NCI-H1105 treated with DMSO at 0.1 percent for 48 hours (cell line): ENCODE measurements at regions not wholly inside any gene's neighbourhood (a gene's known extent, or its start where the extent isn't known, plus 50 kb on each side); places are given as distances from the start of the nearest gene placed in this dataset.
A peak's percentile ranks its signal among the peaks of the same experiment; 100 is the strongest.
"Not testable (repeated sequence)": the region's sequence is repeated elsewhere in the genome, so short reads cannot be mapped to it uniquely, and the experiment has no call there.

Experiments
- DNase-seq: peaks from one replicate; lab custom pipeline; 2025; lab: John Stamatoyannopoulos, UW

DNA sequence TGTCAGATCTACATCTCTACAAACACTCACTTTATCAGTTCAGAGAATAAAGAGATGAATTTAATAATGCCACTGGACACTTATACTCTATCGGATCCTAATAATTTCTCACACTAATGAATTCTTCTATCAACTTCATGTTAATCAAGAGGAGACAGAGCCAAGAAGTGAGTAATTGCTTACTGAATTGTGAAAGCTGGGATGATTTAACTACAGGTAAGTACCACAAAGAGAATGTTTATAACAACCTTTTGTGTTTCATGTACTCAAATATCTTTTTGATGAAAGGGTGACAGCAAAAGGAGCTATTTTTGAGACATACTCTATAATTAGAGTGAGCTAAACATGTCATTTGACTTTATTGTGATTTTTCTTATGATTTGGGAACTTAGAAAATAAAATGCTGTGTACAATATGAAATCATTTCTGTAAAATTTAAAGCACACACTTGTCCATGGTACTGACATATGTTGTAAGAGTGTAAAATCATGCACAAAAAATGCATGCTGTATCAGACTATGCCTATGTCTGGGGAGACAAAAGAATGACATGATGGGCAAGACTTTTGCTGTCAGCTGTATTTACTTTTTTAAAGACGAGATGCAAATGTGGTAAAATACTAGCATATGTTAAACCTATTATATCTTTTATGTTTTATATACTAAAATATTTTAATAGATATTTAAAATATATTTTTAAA, 361.2 kb downstream of the CCER1 start:
- DNase-seq: no peak

- DNase-seq: no peak
Measured at GRCh38 chr12:90589956-90590355, 365.0 kb downstream of the CCER1 start.

DNA sequence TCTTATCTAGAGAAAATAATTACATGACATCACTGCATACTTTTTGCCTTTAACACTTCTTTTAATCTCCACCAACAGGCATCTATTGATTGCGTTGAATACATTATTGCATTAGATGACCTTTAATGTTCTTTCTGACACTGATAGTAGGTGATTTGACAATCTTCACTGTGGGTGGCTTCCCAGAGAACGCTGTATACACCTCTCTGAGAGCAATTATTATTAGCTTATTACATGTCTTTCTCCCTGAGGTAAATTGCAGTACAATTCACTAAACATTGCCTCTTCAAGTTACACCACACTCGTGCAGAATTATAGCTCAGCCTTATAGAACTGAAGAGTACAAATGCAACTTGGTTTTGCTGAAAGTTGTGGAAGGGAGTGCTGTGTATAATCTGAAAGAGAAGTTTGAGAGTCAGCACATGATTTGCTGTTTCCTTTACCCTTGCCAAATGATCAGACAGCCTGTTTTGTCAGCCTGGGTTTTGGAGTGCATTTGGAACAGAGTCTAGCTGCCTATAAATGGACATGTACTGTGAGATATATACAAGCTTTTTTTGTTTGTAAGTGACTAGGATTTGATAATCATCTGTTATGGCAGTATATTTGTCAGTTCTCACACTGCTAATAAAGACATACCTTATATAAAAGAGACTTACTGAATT, 369.2 kb downstream of the CCER1 start:
- no peak for DNase-seq

DNA sequence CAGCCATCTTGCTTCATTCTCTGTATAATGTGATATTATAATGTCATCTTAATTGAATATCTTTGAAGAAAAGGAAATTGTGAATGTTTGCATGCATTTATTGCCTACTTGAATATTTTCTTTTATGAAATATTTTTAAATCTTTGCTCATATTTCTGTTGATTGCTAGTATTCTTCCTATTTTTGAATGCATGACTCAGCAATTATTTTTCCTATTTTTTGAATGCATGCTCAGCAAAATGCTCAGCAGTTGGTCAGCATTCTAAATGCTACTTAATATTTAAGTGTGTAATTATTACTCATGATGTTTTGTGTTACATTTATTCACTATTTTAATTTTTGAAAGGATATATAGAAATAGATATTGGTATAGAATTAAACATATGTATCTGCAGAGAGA, 378.3 kb downstream of the CCER1 start:
- no peak for DNase-seq

DNA sequence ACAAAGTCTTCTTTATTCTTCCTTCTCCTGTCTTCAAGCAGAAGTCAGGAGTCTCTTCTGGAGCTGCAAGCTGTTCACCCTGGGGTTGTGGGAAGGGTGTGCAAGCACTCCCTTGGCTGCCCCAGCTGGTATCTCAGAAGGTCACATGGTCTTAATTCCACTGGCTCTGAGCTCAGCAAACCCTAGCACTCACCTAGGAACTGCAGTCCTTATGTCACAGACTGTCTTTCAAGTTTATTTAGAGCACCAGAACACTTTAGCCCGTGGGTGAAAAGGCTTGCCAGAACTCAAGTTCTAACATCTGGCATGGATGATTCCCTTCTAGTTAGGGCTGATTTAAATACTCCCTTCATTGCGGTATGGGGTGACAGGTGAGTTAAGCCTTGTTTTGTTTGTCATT, 379.0 kb downstream of the CCER1 start:
- DNase-seq: no peak

- DNase-seq: peak; percentile 9
Measured at GRCh38 chr12:90574676-90575075, 380.3 kb downstream of the CCER1 start.

DNA sequence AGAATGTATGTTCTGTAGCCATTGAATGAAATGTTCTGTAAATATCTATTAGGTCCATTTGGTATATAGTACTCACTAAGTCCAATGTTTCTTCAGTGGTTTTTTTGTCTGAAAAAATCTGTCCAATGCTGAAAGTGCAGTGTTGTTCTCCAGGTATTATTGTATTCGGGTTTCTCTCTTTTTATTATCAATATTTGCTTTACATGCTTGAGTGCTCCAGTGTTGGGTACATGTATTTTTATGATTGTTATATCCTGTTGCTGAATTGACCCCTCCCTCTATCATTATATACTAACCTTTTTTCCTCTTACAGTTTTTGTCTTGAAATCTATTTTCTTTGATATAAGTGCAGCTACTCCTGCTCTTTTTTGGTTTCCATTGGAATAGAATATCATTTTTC, 382.2 kb downstream of the CCER1 start:
- DNase-seq: no peak

GRCh38 chr12:90569685-90570084, 385.3 kb downstream of the CCER1 start:
- DNase-seq: no peak

- DNase-seq: no peak
Measured at GRCh38 chr12:90562671-90563070, 392.3 kb downstream of the CCER1 start.

DNA sequence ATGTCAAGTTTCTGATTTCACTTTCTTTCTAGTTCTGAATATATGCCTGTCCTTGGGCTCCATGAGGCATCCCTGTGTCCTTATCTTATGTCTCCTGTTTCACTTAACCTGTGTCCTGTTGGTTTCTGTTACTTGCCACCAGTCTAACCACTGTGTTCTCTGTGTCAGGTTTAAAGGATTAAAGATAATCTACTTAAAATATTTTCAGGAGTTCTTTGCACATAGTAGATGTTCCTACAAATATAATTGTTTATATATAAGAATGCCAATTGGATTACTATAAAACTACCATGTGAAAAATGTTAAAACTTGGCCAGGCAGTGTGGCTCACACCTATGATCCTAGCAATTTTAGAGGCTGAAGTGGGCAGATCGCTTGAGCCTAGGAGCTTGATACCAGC, 406.4 kb downstream of the CCER1 start:
- DNase-seq: no peak

DNA sequence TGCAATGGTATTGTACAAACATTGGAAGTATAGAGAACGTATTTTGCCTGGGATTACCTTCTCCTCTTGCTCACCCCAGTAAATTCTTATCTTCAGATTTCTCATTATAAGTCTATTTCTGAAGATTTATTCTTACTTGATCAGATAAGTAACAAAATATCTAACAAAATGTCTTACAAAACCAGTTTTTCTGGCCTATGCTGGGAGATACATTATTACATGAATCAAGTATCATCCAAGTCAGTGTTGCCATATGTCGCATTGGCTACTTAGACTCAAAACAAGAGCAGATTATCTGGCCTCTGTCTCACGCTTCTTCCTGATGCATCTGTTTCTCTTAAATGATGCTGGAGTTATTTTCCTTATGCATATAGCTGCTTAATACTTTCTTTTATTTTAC, 408.5 kb downstream of the CCER1 start:
- DNase-seq: no peak

DNA sequence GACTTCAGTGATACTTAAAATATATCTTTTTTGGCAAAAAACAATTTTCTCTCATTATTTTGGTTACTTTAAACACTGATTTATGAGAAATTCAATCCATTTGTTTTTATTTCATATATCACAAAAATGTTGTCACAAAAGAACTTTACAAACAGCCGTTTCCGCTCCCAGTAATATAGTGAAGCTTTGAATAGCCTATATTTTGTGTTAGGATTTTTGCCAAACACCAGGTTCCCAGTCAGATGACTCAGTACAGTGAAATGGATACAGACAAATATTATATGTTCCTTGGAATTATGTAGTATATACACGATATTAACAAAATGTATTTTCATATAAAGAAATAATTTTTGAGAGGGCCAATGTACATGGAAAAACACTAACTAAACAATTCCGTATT, 411.1 kb downstream of the CCER1 start:
- DNase-seq: no peak

DNA sequence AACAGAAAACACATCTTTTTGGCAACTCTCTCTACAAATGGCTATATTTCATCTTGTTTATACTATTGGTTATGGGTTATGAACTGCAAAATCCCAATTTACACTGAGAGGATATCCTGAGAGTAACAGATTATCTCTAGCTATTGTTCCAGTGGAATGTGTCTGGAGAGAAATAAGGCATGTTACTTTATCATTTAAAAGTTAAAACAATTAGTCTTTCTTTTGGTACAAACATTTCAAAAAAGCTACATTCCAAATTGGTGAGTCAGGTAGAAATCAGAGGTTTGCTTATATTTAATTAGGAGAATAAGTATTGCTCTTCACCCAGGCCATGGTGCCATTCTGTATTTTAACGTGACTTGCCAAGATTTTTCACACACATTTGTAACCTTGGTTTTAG, 411.6 kb downstream of the CCER1 start:
- DNase-seq: no peak

DNA sequence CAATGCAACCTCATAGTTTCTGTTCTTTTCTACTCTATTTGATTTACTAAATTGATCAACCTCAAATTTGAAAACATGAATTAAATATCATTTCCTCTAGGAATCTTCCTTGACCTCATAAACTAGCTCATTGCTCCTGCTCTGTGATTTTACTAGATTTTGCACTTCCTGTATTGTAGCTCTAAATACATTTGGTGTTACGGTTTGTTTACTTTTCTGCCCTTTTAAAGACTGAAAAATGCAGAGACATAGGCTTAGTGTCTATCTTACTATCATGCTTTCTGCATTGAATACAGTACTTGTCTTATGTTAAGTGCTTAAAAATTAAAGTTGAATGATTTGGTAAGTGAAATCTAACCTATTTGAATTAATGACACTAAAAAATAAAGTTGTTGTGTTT, 412.1 kb downstream of the CCER1 start:
- DNase-seq: not testable (repeated sequence)

DNA sequence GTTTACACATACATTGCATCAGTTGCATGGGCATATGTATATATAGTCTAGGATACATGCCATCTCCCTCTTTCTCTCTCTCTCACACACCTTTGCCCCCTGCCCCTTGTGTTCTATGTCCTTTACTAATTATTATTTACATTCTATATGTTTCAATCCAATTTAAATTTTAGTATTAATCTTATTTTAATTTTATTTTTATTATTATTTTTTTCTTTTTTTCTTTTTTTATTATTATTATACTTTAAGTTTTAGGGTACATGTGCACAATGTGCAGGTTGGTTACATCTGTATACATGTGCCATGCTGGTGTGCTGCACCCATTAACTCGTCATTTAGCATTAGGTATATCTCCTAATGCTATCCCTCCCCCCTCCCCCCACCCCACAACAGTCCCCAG, 421.1 kb downstream of the CCER1 start:
- DNase-seq: not testable (repeated sequence)

DNA sequence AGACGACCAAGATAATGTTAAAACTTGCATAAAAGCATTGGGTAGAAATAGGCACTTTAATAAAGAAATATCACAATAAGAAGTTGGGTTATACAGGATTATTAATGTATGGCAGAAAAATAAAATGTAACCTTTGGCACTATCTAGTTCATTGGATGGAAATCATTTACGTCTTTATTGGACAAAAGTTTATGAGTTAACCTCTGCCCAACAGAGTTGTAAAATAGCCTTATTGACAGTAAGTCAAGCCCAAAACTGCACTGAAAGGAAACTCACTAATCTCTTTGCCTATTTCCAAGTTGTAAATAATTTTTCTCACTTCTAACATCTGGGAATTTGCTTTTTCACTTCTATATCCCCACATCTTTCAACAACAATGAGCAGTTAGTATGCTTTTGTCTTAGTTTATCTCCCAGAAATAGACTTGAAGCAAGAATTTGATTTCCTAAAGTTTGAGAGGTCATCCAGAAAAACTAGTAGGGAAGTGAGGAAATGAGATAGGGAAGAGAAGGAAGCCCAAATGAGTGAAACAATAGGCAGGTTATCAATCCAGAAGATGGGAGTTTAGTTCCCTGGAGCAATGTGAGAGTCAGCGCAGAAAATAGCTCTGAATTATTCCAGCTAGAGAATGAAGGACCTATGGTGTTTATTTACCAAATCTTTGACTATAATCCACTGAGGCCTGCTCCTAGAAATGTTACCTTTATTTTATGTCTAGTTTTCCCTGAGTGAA, 434.8 kb downstream of the CCER1 start:
- DNase-seq: no peak

GRCh38 chr12:90519285-90519684, 435.7 kb downstream of the CCER1 start:
- DNase-seq: no peak

DNA sequence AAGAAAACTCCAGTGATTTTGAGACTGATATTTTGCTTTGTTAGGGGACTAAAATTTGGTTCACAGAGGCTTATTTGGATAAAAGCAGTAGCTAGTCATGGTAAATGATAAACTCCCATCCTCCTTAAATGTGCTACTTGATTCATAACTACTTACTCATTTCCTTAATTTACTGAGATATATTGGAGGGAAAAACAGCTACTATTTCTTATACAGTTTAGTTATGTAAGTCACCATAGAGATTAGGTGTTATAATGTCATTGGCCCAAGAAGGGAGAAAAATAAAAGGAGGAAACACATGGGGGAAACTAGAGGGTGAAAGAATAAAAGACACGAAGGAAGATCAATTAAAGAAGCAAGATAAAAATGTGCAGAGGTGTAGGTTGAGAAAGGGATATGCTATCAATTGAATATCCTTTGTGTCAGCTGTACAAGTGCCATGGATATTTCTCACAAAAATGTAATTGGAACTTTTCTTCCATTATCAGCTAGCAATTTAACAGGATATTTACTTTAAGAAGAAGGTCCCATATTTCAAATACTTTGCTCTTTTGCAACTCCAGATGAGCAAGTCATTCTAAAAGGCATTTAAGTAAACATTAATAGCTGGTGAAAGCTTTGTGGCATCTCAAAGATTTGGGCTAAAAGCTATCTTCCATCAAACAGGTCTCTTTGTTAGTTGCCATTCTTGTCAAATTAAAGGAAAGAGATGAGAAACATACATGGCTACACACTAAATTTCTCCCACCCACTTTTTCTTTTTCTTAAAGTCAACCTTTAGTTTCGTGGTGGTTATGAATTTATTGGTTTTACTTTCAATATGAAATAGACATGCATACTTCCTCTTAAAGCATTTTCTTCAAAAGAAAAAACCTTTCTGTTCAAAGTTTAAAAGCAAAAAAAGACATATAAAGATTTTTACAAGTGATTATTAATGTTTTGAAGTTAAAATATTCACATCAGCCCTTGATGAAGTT, 439.5 kb downstream of the CCER1 start:
- DNase-seq: no peak

GRCh38 chr12:90514325-90514724, 440.7 kb downstream of the CCER1 start:
- DNase-seq: no peak

DNA sequence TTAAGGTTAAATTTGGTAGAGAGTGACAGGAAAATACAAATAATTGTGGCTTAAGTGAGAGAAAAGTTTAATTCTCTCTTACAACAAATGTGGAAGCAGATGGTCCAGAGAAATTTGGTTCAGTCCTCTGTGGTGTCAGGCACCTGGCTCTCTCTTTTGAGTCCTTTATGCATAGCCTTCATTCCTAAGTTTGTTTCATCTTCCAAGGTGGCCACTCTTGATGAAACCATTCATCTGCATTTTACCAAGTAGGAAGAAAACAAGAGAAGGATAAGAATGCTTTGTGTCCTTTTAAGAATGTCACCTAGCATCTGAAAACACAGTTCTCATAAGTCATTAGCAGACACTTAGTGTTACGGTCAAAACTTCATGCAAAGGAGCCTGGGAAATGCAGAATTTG, 442.5 kb downstream of the CCER1 start:
- DNase-seq: no peak

GRCh38 chr12:90510948-90511347, 444.0 kb downstream of the CCER1 start:
- DNase-seq: no peak

DNA sequence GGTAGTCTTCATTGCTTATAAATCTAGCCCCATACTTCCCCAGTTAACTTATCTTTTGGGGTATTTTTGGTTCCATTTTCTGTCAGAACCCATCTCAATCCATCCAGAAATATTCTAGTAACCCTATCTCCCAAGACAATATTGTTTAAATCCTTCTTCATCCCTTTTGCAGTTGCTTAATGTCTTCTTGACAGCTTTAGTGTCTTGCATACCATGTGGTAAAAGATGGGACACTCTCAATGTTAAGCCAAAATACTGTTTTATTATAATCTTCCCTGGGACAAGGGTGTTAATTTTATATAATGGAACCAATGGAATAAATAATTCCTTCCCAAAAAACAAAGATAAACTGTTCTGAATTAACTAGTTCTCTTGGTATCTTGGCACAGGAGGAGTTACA, 450.2 kb downstream of the CCER1 start:
- no peak for DNase-seq
